Activated CD8-positive, alpha-beta T cell treated with anti-CD3 and anti-CD28 coated beads for 36 hours (primary cell): ENCODE measurements at regions not wholly inside any gene's neighbourhood (a gene's known extent, or its start where the extent isn't known, plus 50 kb on each side); places are given as distances from the start of the nearest gene placed in this dataset.
"Not testable (repeated sequence)": the region's sequence is repeated elsewhere in the genome, so short reads cannot be mapped to it uniquely, and the experiment has no call there.

Experiments used
- ATAC-seq: fragments of 200-7000 bp; cut with Tn5 transposase; one replicate; pipeline ENCODE4 v1.10.0; 2021; ENCODE audit warnings: mild to moderate bottlenecking, moderate library complexity
- CTCF ChIA-PET: fragments of 350-600 bp; sonication (Branson Sonifier 250); formaldehyde crosslinking; loops from one replicate; lab custom pipeline; 2021; ENCODE audit warnings: antibody characterized with exemption; lab: Charles Lee
- POLR2A ChIA-PET: fragments of 350-600 bp; sonication (Branson Sonifier 250); formaldehyde crosslinking; loops from one replicate; lab custom pipeline; 2021; ENCODE audit warnings: antibody characterized with exemption; lab: Charles Lee
- DNase-seq: peaks from one replicate; pipeline ENCODE4 v3.0.0-alpha.2; 2020
- H3K27ac Mint-ChIP-seq: one replicate; pipeline ENCODE4 v1.8.0; 2021; ENCODE audit warnings: mild to moderate bottlenecking, mixed read lengths
- H3K27me3 Mint-ChIP-seq: one replicate; pipeline ENCODE4 v1.8.0; 2021; ENCODE audit warnings: mixed read lengths
- H3K36me3 Mint-ChIP-seq: one replicate; pipeline ENCODE4 v1.8.0; 2021; ENCODE audit warnings: low read depth, mixed read lengths
- H3K4me1 Mint-ChIP-seq: one replicate; pipeline ENCODE4 v1.8.0; 2021; ENCODE audit warnings: low read depth, mixed read lengths
- H3K4me3 Mint-ChIP-seq: one replicate; pipeline ENCODE4 v1.8.0; 2021; ENCODE audit warnings: mild to moderate bottlenecking, moderate library complexity, mixed read lengths
- H3K9me3 Mint-ChIP-seq: one replicate; pipeline ENCODE4 v1.8.0; 2021; ENCODE audit warnings: mixed read lengths
- CTCF ChIP-seq: fragments of 200-600 bp; IDR thresholded peaks from one replicate; pipeline ENCODE4 v1.8.0; 2022; ENCODE audit warnings: antibody characterized with exemption, mild to moderate bottlenecking
- intact Hi-C: fragments of 100-400 bp; cut with micrococcal nuclease; formaldehyde crosslinking; loops from one replicate; pipeline ENCODE4 v1.10.0; 2022

DNA sequence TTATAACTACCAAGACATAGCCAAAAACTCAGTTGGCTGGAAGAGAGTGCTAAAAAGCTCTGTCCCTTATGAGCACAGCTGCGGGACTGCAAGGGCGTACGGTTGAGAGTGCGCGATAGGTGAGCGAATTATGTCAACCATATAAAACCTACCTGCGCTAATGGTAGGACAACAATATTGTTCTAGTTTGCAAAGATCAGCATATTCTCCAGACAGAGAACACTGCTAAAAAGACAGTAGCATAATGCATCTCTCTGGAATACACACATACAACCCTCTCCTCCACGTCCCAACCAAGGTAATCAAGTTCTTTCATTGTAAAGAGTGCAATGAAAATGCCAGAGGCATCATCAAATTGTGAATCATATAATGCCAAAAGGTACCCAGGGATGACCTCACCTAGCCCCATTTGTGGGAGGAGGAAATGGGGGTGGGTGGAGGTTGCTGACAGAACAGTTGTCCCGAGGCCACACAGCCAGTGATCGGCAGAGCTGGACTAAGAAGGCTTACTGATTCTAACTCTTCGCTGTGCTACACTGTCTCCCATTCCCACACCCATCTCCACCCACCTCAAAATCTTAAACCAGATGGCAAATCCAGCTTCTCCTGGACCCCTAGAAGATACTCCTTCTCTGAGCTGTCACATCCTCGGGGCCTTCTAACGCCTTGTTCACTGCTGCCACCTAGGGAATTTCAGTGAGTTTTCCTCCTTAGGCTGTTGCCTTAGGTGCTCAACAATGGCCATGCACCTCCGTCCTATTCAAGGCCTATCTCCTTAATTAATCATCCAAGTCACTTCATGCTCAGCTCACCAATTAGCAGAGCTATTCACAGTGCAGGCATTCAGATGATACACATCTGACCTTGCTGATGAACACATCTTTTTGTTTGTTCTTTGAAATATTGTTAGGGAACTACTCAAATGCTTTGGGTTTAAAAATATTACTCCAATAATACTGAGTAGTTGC lies 60.7 kb downstream of the RPL22L1 start:
- peak; percentile 12 for DNase-seq
- Mint-ChIP-seq H3K9me3 (no peaks in the 10 kb centered on the region), H3K36me3 (no peaks in the 10 kb centered on the region), H3K27ac (no peak overlapping the region), H3K27me3 (peaks cover 7% of the 10 kb centered on the region), H3K4me3 (no peak overlapping the region), H3K4me1 (no peaks in the 10 kb centered on the region)
- ChIA-PET POLR2A (no interaction called here), CTCF (interaction anchor here (0.9 to 7.0 kb wide), 6 partner anchors 14 to 402 kb away, joined by 3 to 144 read pairs (median 3); partner anchors contain the start of gene CLDN11)
- intact Hi-C loops = no loop called here
- ATAC-seq = peak; percentile 49
- no peak for TF ChIP-seq CTCF

DNA sequence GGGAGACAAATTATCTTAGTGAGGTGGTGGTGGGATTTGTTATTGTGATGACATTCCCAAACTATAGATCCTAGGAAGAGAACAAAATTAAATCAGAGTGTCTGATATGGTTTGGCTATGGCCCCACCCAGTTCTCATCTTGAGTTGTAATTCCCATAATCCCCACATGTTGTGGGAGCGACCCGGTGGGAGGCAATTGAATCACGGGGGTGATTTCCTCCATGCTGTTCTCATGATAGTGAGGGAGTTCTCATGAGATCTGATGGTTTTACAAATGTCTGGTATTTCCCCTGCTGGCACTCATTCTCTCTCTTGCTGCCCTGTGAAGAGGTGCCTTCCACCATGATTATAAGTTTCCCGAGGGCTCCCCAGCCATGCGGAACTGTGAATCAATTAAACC lies 62.0 kb downstream of the RPL22L1 start:
- H3K36me3 Mint-ChIP-seq = no peaks in the 10 kb centered on the region

DNA sequence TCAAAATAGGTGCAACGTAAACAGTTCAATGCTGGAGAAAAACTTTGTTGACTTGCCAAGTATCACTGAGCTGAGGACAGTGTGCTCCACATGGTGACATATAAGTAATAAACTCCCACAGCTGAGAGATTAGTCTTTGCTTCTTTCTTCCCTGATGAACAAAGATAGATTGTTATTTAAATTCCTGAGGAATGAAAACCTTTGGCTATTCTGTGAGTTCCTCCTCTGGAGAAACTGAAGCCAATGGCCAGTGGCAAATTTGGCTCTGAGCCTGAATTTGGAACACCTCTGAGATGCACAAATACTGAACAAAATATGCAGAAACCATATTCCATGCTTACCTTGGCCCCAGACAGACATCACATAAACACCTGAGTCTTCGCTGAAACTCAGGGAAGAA lies 63.3 kb downstream of the RPL22L1 start:
- intact Hi-C loops = no loop called here
- ATAC-seq (no peak), DNase-seq (no peak)
- ChIA-PET POLR2A (no interaction called here), CTCF (no interaction called here)
- H3K27ac Mint-ChIP-seq = no peak overlapping the region
- no peaks in the 10 kb centered on the region for H3K4me1 Mint-ChIP-seq
- H3K4me3 Mint-ChIP-seq = no peak overlapping the region
- no peaks in the 10 kb centered on the region for H3K9me3 Mint-ChIP-seq
- TF ChIP-seq CTCF = no peak
- H3K27me3 Mint-ChIP-seq = peaks cover 14% of the 10 kb centered on the region
- H3K36me3 Mint-ChIP-seq = no peaks in the 10 kb centered on the region

More for the DNA sequence above, 62.0 kb downstream of the RPL22L1 start:
- POLR2A ChIA-PET = no interaction called here
- H3K27me3 Mint-ChIP-seq = peaks cover 12% of the 10 kb centered on the region
- no peaks in the 10 kb centered on the region for H3K9me3 Mint-ChIP-seq
- CTCF ChIA-PET = interaction anchor here (7.0 kb wide), 1 partner anchor 393 kb away, joined by 144 read pairs; the partner anchor contains the start of gene CLDN11
- H3K27ac Mint-ChIP-seq = no peak overlapping the region
- DNase-seq = no peak
- intact Hi-C loops = no loop called here
- no peak overlapping the region for H3K4me3 Mint-ChIP-seq
- no peaks in the 10 kb centered on the region for H3K4me1 Mint-ChIP-seq
- TF ChIP-seq CTCF = no peak
- ATAC-seq = no peak

DNA sequence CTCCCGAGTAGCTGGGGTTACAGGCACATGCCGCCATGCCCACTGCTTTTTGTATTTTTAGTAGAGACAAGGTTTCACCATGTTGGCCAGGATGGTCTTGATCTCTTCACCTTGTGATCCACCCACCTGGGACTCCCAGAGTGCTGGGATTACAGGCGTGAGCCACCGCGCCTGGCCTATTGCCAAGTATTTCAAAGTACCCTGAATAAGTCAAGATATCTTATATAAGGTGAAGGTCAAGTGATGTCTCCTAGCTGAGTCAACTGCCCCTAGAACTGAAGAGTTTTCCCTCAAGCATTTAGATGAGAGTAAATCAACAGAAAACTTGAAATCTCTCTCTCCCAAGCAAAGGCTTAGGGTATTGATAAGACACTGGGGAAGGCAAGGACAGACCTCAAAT lies 63.9 kb downstream of the RPL22L1 start:
- ChIA-PET POLR2A (no interaction called here), CTCF (no interaction called here)
- ATAC-seq (no peak), DNase-seq (no peak)
- intact Hi-C loops = no loop called here
- Mint-ChIP-seq H3K4me1 (no peaks in the 10 kb centered on the region), H3K4me3 (no peak overlapping the region), H3K9me3 (no peaks in the 10 kb centered on the region), H3K27ac (no peak overlapping the region), H3K27me3 (peaks cover 16% of the 10 kb centered on the region), H3K36me3 (no peaks in the 10 kb centered on the region)
- TF ChIP-seq CTCF = no peak

DNA sequence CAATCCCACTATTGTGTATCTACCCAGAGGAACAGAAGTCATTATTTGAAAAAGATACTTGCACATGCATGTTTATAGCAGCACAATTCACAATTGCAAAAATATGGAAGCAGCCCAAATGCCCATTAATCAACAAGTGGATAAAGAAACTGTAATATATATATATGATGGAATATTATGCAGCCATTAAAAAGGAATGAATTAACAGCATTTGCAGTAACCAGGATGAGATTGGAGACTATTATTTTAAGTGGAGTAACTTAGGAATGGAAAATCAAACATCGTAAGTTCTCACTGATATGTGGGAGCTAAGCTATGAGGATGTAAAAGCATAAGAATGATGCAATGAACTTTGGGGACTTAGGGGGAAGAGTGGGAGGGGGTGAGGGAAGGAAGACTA lies 64.7 kb downstream of the RPL22L1 start:
- CTCF ChIA-PET, H3K9me3 Mint-ChIP-seq, DNase-seq, H3K4me3 Mint-ChIP-seq, H3K27ac Mint-ChIP-seq, H3K4me1 Mint-ChIP-seq, ATAC-seq, H3K36me3 Mint-ChIP-seq, intact Hi-C loops, POLR2A ChIA-PET: not testable (repeated sequence)
- H3K27me3 Mint-ChIP-seq = peaks cover 16% of the 10 kb centered on the region

DNA sequence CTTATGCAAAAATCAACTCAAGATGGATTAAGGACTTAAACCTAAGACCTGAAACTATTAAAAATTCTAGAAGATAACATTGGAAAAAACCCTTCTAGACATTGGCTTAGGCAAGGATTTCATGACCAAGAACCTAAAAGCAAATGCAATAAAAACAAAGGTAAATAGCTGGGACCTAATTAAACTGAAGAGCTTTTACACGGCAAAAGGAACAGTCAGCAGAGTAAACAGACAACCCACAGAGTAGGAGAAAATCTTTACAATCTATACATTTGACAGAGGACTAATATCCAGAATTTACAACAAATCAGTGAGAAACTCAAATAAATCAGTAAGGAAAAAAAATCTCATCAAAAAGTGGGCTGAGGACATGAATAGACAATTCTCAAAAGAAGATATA lies 65.4 kb downstream of the RPL22L1 start:
- peaks cover 16% of the 10 kb centered on the region for H3K27me3 Mint-ChIP-seq
- POLR2A ChIA-PET, ATAC-seq, H3K9me3 Mint-ChIP-seq, H3K4me3 Mint-ChIP-seq, H3K27ac Mint-ChIP-seq, H3K4me1 Mint-ChIP-seq, intact Hi-C loops, DNase-seq, H3K36me3 Mint-ChIP-seq: not testable (repeated sequence)
- CTCF ChIA-PET = interaction anchor here (1.7 kb wide), 1 partner anchor 25 kb away, joined by 4 read pairs; no protein-coding TSS in a partner anchor
